CD14-positive monocyte (primary cell): ENCODE measurements at regions not wholly inside any gene's neighbourhood (a gene's known extent, or its start where the extent isn't known, plus 50 kb on each side); places are given as distances from the start of the nearest gene placed in this dataset.

Experiments
- DNase-seq, 3 donors: peaks; one replicate each; pipeline ENCODE4 v3.0.0-alpha.2; 2011 to 2022
- H2AFZ ChIP-seq: 2 replicates; pipeline ENCODE4 v1.6.0; 2012; ENCODE audit warnings: mild to moderate bottlenecking, low read depth, low read length, inconsistent platforms; ENCODE audit not compliant: insufficient read depth, poor library complexity, severe bottlenecking
- H3K27ac ChIP-seq, 2 donors: 1 replicate in 1 of 2; 2 replicates in 1 of 2; pipeline ENCODE4 v1.5.1; 2012 to 2013; ENCODE audit warnings: low read length in 2 of 2, control low read depth in 1 of 2, inconsistent platforms in 1 of 2, low read depth in 1 of 2, mild to moderate bottlenecking in 1 of 2
- H3K27me3 ChIP-seq, 2 donors: one replicate each; pipeline versions ENCODE4 v1.6.0 to v1.6.1; 2011 to 2013; ENCODE audit warnings: low read length in 2 of 2; ENCODE audit not compliant: control insufficient read depth in 2 of 2, insufficient read depth in 2 of 2
- H3K36me3 ChIP-seq, 2 donors: replicated peaks in 1 of 2; 1 replicate in 1 of 2; 2 replicates in 1 of 2; pipeline versions ENCODE4 v1.5.1 to v1.6.1; 2012 to 2013; ENCODE audit warnings: low read length in 2 of 2, control low read depth in 1 of 2, inconsistent platforms in 1 of 2, mild to moderate bottlenecking in 1 of 2; ENCODE audit not compliant: insufficient read depth in 2 of 2, control insufficient read depth in 1 of 2
- H3K4me1 ChIP-seq, 2 donors: 1 replicate in 1 of 2; 2 replicates in 1 of 2; pipeline versions ENCODE4 v1.5.1 to v1.6.1; 2012 to 2013; ENCODE audit warnings: low read length in 2 of 2, control low read depth in 1 of 2, inconsistent platforms in 1 of 2, mild to moderate bottlenecking in 1 of 2, moderate library complexity in 1 of 2; ENCODE audit not compliant: insufficient read depth in 2 of 2, control insufficient read depth in 1 of 2
- H3K4me2 ChIP-seq: replicated peaks from 2 replicates; pipeline ENCODE3; 2012; ENCODE audit warnings: low read length, moderate library complexity, mild to moderate bottlenecking; ENCODE audit not compliant: poor library complexity, severe bottlenecking; ENCODE audit errors: extremely low read depth
- H3K4me3 ChIP-seq, 3 experiments: fragments of 200-600 bp in 1 of 3; sonication (generic) in 1 of 3; replicated peaks in 1 of 3; 1 replicate in 2 of 3; 2 replicates in 1 of 3; pipeline ENCODE4 v1.5.1; 2011 to 2013; ENCODE audit warnings: low read length in 3 of 3, mild to moderate bottlenecking in 3 of 3, control low read depth in 2 of 3, low read depth in 2 of 3, inconsistent platforms in 1 of 3, moderate library complexity in 1 of 3
- H3K79me2 ChIP-seq: 2 replicates; pipeline ENCODE4 v1.6.0; 2012; ENCODE audit warnings: mild to moderate bottlenecking, control low read depth, inconsistent platforms, low read length, moderate library complexity; ENCODE audit not compliant: insufficient read depth
- H3K9ac ChIP-seq: 2 replicates; pipeline ENCODE4 v1.6.0; 2017; ENCODE audit warnings: low read length, mild to moderate bottlenecking; ENCODE audit not compliant: insufficient read depth, poor library complexity, severe bottlenecking
- H3K9me3 ChIP-seq, 2 donors: replicated peaks in 1 of 2; 1 replicate in 1 of 2; 2 replicates in 1 of 2; pipeline versions ENCODE4 v1.5.1 to v1.6.1; 2012 to 2013; ENCODE audit warnings: low read length in 2 of 2, control low read depth in 1 of 2; ENCODE audit not compliant: control insufficient read depth in 1 of 2, insufficient read depth in 1 of 2
- H4K20me1 ChIP-seq: 2 replicates; pipeline ENCODE4 v1.6.0; 2012; ENCODE audit warnings: mild to moderate bottlenecking, low read length, control low read depth, moderate library complexity; ENCODE audit not compliant: insufficient read depth
- H3K27ac Mint-ChIP-seq, 7 donors: one replicate each; pipeline ENCODE4 v1.8.0; 2020; ENCODE audit warnings: mild to moderate bottlenecking in 7 of 7, mixed read lengths in 7 of 7, moderate library complexity in 6 of 7, inconsistent platforms in 2 of 7
- H3K27me3 Mint-ChIP-seq, 3 donors: one replicate each; pipeline ENCODE4 v1.8.0; 2021 to 2022; ENCODE audit warnings: low read depth in 3 of 3, mild to moderate bottlenecking in 3 of 3, mixed read lengths in 3 of 3, moderate library complexity in 3 of 3, inconsistent platforms in 1 of 3
- H3K36me3 Mint-ChIP-seq, 2 donors: one replicate each; pipeline ENCODE4 v1.8.0; 2020; ENCODE audit warnings: mixed read lengths in 2 of 2, inconsistent platforms in 1 of 2, mild to moderate bottlenecking in 1 of 2
- H3K4me1 Mint-ChIP-seq: one replicate; pipeline ENCODE4 v1.8.0; 2020; ENCODE audit warnings: mild to moderate bottlenecking, mixed read lengths
- H3K4me3 Mint-ChIP-seq, 2 donors: one replicate each; pipeline ENCODE4 v1.8.0; 2020; ENCODE audit warnings: mild to moderate bottlenecking in 2 of 2, mixed read lengths in 2 of 2, moderate library complexity in 1 of 2
- H3K9me3 Mint-ChIP-seq, 7 donors: one replicate each; pipeline ENCODE4 v1.8.0; 2020 to 2022; ENCODE audit warnings: mixed read lengths in 7 of 7, mild to moderate bottlenecking in 6 of 7, moderate library complexity in 6 of 7, inconsistent platforms in 2 of 7
- CTCF ChIP-seq: fragments of 200-600 bp; IDR thresholded peaks from one replicate; pipeline ENCODE4 v1.8.0; 2022; ENCODE audit warnings: antibody characterized with exemption, mild to moderate bottlenecking
- WGBS: methylation state at CpG from one replicate; pipeline ENCODE4 v1.1.5; 2013; ENCODE audit warnings: missing lambda C conversion rate; ENCODE audit not compliant: insufficient coverage; 5-methylcytosine and 5-hydroxymethylcytosine counted together
- intact Hi-C, 2 donors: fragments of 100-400 bp; cut with micrococcal nuclease; formaldehyde crosslinking; loops; one replicate each; pipeline versions ENCODE4 v1.15.0 to v1.15.1; 2023

DNA sequence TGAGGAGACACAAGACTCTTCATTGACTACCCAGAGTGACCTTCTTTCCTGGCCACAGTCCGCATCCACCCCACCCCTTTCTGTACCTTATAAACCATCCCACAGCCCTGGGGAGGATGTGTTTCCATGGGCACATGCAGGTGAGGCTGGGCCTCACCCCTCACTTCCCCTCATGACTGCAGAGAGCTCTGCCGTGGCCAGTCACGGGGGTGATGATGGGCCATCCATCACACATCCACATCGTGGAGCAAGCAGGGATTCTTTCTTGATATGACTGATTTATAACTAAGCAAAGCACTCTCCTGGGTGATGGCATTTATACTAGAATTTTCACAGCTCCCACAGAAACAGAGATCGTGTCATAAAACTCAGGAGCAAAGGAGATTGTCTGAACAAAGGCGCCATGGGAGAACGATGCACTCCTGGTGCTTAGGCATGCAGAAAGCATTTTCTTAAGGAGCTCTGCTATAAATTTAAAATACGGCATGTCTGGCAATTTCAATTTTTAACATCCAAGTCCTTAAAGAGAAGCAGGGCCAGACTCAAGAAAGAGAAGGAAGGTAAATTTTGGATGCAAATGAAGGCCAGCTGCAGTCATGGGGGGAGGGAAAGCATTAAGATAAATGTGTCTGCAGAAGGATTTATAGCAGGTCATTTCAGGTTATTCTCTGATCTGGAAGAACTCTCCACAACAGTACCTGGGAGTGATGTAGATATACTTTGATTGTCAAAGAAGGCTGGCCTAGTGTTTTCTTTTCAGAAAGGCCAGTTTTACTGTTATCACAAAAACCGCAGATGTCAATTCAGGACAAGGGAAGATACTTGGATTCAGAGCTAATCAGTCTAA lies 777.0 kb downstream of the C6orf118 start:
- WGBS: 44% methylated on average over 4 of the region's 9 CpGs
- Mint-ChIP-seq H3K4me1 (no peaks in the 10 kb centered on the region), H3K4me3 (no peak overlapping the region), H3K27me3 (no peaks in the 10 kb centered on the region), H3K36me3 (no peaks in the 10 kb centered on the region), H3K27ac (no peak overlapping the region), H3K9me3 (peaks cover 1 to 11% (median 9%) of the 10 kb centered on the region in 7 donors)
- intact Hi-C loops: no loop called here
- no peak overlapping the region for H3K27ac ChIP-seq
- H3K9ac ChIP-seq: no peak overlapping the region
- no peak for TF ChIP-seq CTCF
- no peaks in the 10 kb centered on the region for H3K36me3 ChIP-seq
- H3K27me3 ChIP-seq: no peaks in the 10 kb centered on the region
- H3K4me3 ChIP-seq: no peak overlapping the region
- no peaks in the 10 kb centered on the region for H4K20me1 ChIP-seq
- no peaks in the 10 kb centered on the region for H3K79me2 ChIP-seq
- H2AFZ ChIP-seq: no peak overlapping the region
- H3K9me3 ChIP-seq: peaks cover 20 to 36% of the 10 kb centered on the region in 2 donors
- H3K4me2 ChIP-seq: no peak overlapping the region
- DNase-seq: no peak
- H3K4me1 ChIP-seq: no peaks in the 10 kb centered on the region

DNA sequence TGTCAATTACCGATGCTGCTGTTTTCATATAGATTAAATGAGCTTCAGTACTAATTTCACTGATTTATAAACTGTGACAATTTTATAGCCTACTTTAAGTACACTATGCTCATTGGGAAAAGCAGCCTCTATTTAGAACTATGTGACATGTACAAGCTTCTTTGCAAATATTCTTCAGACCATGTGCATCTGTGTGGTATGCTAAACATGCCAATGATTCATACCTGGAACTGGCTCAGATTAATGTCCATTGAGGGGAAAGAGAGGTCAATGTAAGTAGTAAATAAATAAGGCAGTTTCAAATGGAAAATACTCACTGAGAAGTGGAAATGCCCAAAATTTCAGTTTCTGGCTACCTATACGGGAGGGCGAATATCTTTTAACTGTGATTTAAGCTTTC lies 777.7 kb downstream of the C6orf118 start:
- Histone ChIP-seq H3K9me3 (peaks cover 27 to 36% of the 10 kb centered on the region in 2 donors), H2AFZ (no peak overlapping the region), H3K27me3 (no peaks in the 10 kb centered on the region), H3K4me1 (no peaks in the 10 kb centered on the region), H3K4me3 (no peak overlapping the region), H3K36me3 (no peaks in the 10 kb centered on the region), H3K4me2 (no peak overlapping the region), H3K79me2 (no peaks in the 10 kb centered on the region), H3K9ac (no peak overlapping the region), H4K20me1 (no peaks in the 10 kb centered on the region), H3K27ac (no peak overlapping the region)
- intact Hi-C loops: no loop called here
- H3K4me3 Mint-ChIP-seq: no peak overlapping the region
- no peaks in the 10 kb centered on the region for H3K36me3 Mint-ChIP-seq
- H3K27ac Mint-ChIP-seq: no peak overlapping the region
- 100% methylated on average over 2 of the region's 3 CpGs for WGBS
- DNase-seq: no peak
- H3K27me3 Mint-ChIP-seq: no peaks in the 10 kb centered on the region
- TF ChIP-seq CTCF: no peak
- peaks cover 1 to 11% (median 8%) of the 10 kb centered on the region in 7 donors for H3K9me3 Mint-ChIP-seq
- no peaks in the 10 kb centered on the region for H3K4me1 Mint-ChIP-seq
